ENCODE measurements at regions not wholly inside any gene's neighbourhood (a gene's known extent, or its start where the extent isn't known, plus 50 kb on each side); places are given as distances from the start of the nearest gene placed in this dataset.

- DNase-seq, result no peak
Observed at GRCh38 chr3:151995091-151995490, 121.6 kb downstream of the SUCNR1 start.

- no peak for DNase-seq
Observed at GRCh38 chr3:151998744-151999143, 125.3 kb downstream of the SUCNR1 start.

- no peak for DNase-seq
Observed at GRCh38 chr3:151999936-152000335, 126.5 kb downstream of the SUCNR1 start.

GRCh38 chr3:152011812-152012735 lies 138.6 kb downstream of the SUCNR1 start:
- no peak for DNase-seq

- DNase-seq, result peak; percentile 74 to 80
Observed at GRCh38 chr3:152019508-152019907, 146.1 kb downstream of the SUCNR1 start.

- no peak for DNase-seq
Observed at GRCh38 chr3:152021951-152022461, 148.6 kb downstream of the SUCNR1 start.

- no peak for DNase-seq
Observed at GRCh38 chr3:152026033-152026556, 152.7 kb downstream of the SUCNR1 start.

- DNase-seq, result peak; percentile 4 to 31
Observed at GRCh38 chr3:152030320-152030719, 156.9 kb downstream of the SUCNR1 start.

GRCh38 chr3:152031321-152031720 lies 157.9 kb downstream of the SUCNR1 start:
- no peak for DNase-seq

- no peak for DNase-seq
Observed at GRCh38 chr3:152037297-152037696, 163.9 kb downstream of the SUCNR1 start.

GRCh38 chr3:152037953-152038352 lies 164.5 kb downstream of the SUCNR1 start:
- DNase-seq, result no peak

- DNase-seq, result no peak
Observed at GRCh38 chr3:152038490-152038889, 165.0 kb downstream of the SUCNR1 start.

- DNase-seq, result no peak
Observed at GRCh38 chr3:152039887-152040286, 166.4 kb downstream of the SUCNR1 start.

- DNase-seq, result no peak
Observed at GRCh38 chr3:152040319-152040718, 166.9 kb downstream of the SUCNR1 start.

GRCh38 chr3:152043620-152044019 lies 170.2 kb downstream of the SUCNR1 start:
- DNase-seq, result no peak

GRCh38 chr3:152046280-152046679 lies 172.8 kb downstream of the SUCNR1 start:
- no peak for DNase-seq

GRCh38 chr3:152047465-152047864 lies 174.0 kb downstream of the SUCNR1 start:
- DNase-seq, result no peak

GRCh38 chr3:152048831-152049230 lies 175.4 kb downstream of the SUCNR1 start:
- no peak for DNase-seq

- DNase-seq, result no peak
Observed at GRCh38 chr3:152050903-152051302, 177.5 kb downstream of the SUCNR1 start.

GRCh38 chr3:152051501-152052404 lies 178.3 kb downstream of the SUCNR1 start:
- DNase-seq, result no peak

- no peak for DNase-seq
Observed at GRCh38 chr3:152053866-152054265, 180.4 kb downstream of the SUCNR1 start.

- DNase-seq, result no peak
Observed at GRCh38 chr3:152054315-152054714, 180.9 kb downstream of the SUCNR1 start.

- no peak for DNase-seq
Observed at GRCh38 chr3:152056073-152056472, 182.6 kb downstream of the SUCNR1 start.

Data from NCI-H524 (cell line).